Adrenal gland (tissue), 9 donors: ENCODE measurements at regions not wholly inside any gene's neighbourhood (a gene's known extent, or its start where the extent isn't known, plus 50 kb on each side); places are given as distances from the start of the nearest gene placed in this dataset.
"Not testable (repeated sequence)": the region's sequence is repeated elsewhere in the genome, so short reads cannot be mapped to it uniquely, and the experiment has no call there.

Experiments used
- DNase-seq, 7 donors: peaks; one replicate each; pipeline ENCODE4 v3.0.0-alpha.2; 2019 to 2020
- H3K27ac ChIP-seq, 5 donors: fragments of 200-600 bp; sonication (generic) in 4 of 5; 1 replicate in 3 of 5; 2 replicates in 2 of 5; pipeline versions ENCODE4 v1.5.1 to v1.8.0; 2016 to 2020; ENCODE audit warnings: mild to moderate bottlenecking in 1 of 5
- H3K27me3 ChIP-seq: fragments of 200-600 bp; 2 replicates; pipeline ENCODE4 v1.8.0; 2021
- H3K36me3 ChIP-seq, 2 donors: fragments of 200-600 bp; replicated peaks in 1 of 2; 1 replicate in 1 of 2; 2 replicates in 1 of 2; pipeline versions ENCODE4 v1.5.1 to v1.8.0; 2018 to 2022
- H3K4me1 ChIP-seq, 2 donors: fragments of 200-600 bp; replicated peaks in 1 of 2; 1 replicate in 1 of 2; 2 replicates in 1 of 2; pipeline versions ENCODE4 v1.5.1 to v1.8.0; 2018 to 2021
- H3K4me3 ChIP-seq, 4 donors: fragments of 200-600 bp; sonication (generic) in 3 of 4; one replicate each; pipeline ENCODE4 v1.5.1; 2016 to 2018
- H3K9me3 ChIP-seq, 3 donors: fragments of 200-600 bp; sonication (generic) in 1 of 3; replicated peaks in 1 of 3; 1 replicate in 2 of 3; 2 replicates in 1 of 3; pipeline versions ENCODE4 v1.5.1 to v1.8.0; 2016 to 2021
- POLR2A ChIP-seq, 2 donors: fragments of 450-650 bp; IDR thresholded peaks; one replicate each; pipeline ENCODE4 v1.6.1; 2017; ENCODE audit warnings: antibody characterized with exemption in 2 of 2, mild to moderate bottlenecking in 2 of 2, moderate library complexity in 1 of 2
- WGBS, 4 donors: extraction: QIAGEN DNeasy Blood & Tissue Kit in 2 of 4; methylation state at CpG; one replicate each; pipeline versions ENCODE4 v1.1.5 to v1.1.7; 2013 to 2017; 5-methylcytosine and 5-hydroxymethylcytosine counted together
- intact Hi-C, 2 donors: fragments of 100-400 bp; cut with DNase I; formaldehyde crosslinking; loops; one replicate each; pipeline versions ENCODE4 v1.14.1 to v1.15.0; 2022 to 2023
- TF ChIP-seq, protein P1 (sequence below), 6 experiments: fragments of 450-650 bp in 4 of 6; fragments of 200-600 bp in 2 of 6; sonication (generic) in 1 of 6; IDR thresholded peaks; 1 replicate in 5 of 6; 2 replicates in 1 of 6; pipeline versions ENCODE4 v1.5.1 to v1.8.0; 2016 to 2021; ENCODE audit warnings: antibody characterized with exemption in 6 of 6, mild to moderate bottlenecking in 2 of 6, moderate library complexity in 1 of 6
- donor health status: healthy with polysubstance abuse.
- donor health status: Bipolar disorder and iron deficiency.
- donor health status: DM: yes; HTN: yes; CAD: no.
- donor health status: DM: no; HTN: no; CAD: no.
- donor health status: DM: no; HTN: no; CAD: no.

- Histone ChIP-seq H3K4me3 (no peak overlapping the region), H3K36me3 (no peaks in the 10 kb centered on the region), H3K9me3 (no peaks in the 10 kb centered on the region), H3K4me1 (no peaks in the 10 kb centered on the region), H3K27ac (no peak overlapping the region), H3K27me3 (no peaks in the 10 kb centered on the region)
- DNase-seq: no peak
- no peak for TF ChIP-seq POLR2A (IDR thresholded peaks at IDR 0.05)
- TF ChIP-seq, protein P1, sequence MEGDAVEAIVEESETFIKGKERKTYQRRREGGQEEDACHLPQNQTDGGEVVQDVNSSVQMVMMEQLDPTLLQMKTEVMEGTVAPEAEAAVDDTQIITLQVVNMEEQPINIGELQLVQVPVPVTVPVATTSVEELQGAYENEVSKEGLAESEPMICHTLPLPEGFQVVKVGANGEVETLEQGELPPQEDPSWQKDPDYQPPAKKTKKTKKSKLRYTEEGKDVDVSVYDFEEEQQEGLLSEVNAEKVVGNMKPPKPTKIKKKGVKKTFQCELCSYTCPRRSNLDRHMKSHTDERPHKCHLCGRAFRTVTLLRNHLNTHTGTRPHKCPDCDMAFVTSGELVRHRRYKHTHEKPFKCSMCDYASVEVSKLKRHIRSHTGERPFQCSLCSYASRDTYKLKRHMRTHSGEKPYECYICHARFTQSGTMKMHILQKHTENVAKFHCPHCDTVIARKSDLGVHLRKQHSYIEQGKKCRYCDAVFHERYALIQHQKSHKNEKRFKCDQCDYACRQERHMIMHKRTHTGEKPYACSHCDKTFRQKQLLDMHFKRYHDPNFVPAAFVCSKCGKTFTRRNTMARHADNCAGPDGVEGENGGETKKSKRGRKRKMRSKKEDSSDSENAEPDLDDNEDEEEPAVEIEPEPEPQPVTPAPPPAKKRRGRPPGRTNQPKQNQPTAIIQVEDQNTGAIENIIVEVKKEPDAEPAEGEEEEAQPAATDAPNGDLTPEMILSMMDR (IDR thresholded peaks at IDR 0.05): no peak
- 67 to 85% (median 82%) methylated on average over 1 of the region's 1 CpG for WGBS, 4 donors
- intact Hi-C loops: no loop called here
Measured at GRCh38 chr5:44674461-44674860, 134.3 kb upstream of the MRPS30 start.

GRCh38 chr5:44668471-44668870 lies 140.3 kb upstream of the MRPS30 start:
- intact Hi-C loops, H3K36me3 ChIP-seq, H3K4me3 ChIP-seq, H3K27ac ChIP-seq, H3K4me1 ChIP-seq, H3K27me3 ChIP-seq, H3K9me3 ChIP-seq, DNase-seq: not testable (repeated sequence)
- WGBS, 4 donors: 88 to 94% (median 91%) methylated on average over 12 to 16 of the region's 16 CpGs

DNA sequence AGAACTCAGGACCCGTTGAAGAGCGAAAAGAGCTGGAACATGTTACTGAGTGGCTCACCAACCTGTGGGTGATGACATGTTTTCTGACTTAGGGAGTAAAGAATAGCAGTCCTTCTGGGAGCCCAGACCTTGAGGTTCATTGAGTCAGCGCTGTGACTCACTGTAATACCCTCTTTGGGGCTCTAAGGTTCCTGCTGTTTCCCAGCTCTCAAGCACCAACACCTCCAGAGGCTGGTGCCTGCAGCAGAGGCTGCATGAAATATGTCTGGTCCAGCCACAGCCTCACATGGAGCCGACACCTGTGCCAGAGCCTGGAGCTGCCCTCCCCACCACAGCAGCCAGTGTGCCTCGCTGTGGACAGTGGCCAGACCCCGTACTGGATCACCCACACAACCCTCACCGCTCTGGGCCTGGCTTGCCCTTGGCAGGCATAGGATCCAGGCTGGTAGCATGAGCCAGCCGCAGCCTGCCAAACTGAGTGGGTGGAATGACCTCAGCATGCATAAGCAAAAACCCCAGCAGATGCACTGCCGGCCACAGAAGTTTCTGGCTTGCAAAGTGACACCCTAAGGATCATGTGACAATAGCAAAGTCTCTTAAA lies 143.5 kb upstream of the MRPS30 start:
- H3K27ac ChIP-seq: no peak overlapping the region
- H3K9me3 ChIP-seq: no peaks in the 10 kb centered on the region
- H3K4me1 ChIP-seq: no peaks in the 10 kb centered on the region
- TF ChIP-seq POLR2A (IDR thresholded peaks at IDR 0.05): no peak
- TF ChIP-seq, protein P1 (IDR thresholded peaks at IDR 0.05): no peak
- H3K4me3 ChIP-seq: no peak overlapping the region
- no peaks in the 10 kb centered on the region for H3K27me3 ChIP-seq
- DNase-seq: no peak
- 72 to 89% (median 76%) methylated on average over 4 to 9 of the region's 9 CpGs for WGBS, 4 donors
- intact Hi-C loops: no loop called here
- H3K36me3 ChIP-seq: no peaks in the 10 kb centered on the region

- Histone ChIP-seq H3K9me3 (no peaks in the 10 kb centered on the region), H3K36me3 (no peaks in the 10 kb centered on the region), H3K4me3 (no peak overlapping the region), H3K4me1 (no peaks in the 10 kb centered on the region), H3K27ac (no peak overlapping the region), H3K27me3 (no peaks in the 10 kb centered on the region)
- WGBS, 4 donors: 59 to 87% (median 77%) methylated on average over 2 to 3 of the region's 3 CpGs
- intact Hi-C loops: no loop called here
- TF ChIP-seq POLR2A (IDR thresholded peaks at IDR 0.05): no peak
- TF ChIP-seq, protein P1 (IDR thresholded peaks at IDR 0.05): no peak
- DNase-seq: no peak
Measured at GRCh38 chr5:44664711-44665100, 144.0 kb upstream of the MRPS30 start.

DNA sequence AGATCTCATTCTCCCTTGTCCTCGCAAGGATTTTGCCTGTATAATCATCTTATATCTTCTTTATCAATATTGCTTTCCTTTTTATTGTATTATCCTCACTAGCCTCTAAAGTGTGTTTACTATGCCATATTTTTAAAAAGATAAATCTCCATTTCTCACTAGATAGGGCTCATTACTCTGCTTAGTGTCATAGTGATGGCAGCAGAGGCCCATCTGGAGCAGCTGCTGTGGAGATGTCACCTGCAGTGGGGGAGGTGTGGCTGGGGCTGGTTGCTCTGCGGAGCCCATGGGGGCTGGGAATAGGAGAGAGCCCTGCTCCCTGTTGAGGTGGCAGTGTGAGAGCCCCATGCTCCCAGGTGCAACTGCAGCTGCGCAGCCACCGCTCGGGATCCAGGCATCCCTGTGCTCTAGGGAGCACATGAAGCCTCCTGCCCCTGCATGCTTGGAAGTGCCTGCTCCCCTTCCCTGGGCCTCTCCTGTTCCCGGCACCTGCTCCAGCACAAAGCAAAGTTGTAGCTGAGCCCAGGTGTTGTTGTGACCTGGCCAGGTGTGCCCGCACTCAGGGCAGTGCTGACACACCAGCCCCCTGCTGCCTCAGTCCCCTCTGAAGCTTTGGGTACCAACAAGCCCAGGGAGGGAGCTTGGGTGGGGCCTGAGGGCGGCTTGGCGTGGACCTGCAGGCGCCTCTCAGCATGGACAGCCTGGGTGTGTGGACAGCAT lies 144.6 kb upstream of the MRPS30 start:
- no peaks in the 10 kb centered on the region for H3K9me3 ChIP-seq
- no peak for DNase-seq
- H3K36me3 ChIP-seq: no peaks in the 10 kb centered on the region
- H3K27ac ChIP-seq: no peak overlapping the region
- intact Hi-C loops: no loop called here
- TF ChIP-seq, protein P1 (IDR thresholded peaks at IDR 0.05): no peak
- TF ChIP-seq POLR2A (IDR thresholded peaks at IDR 0.05): no peak
- H3K27me3 ChIP-seq: no peaks in the 10 kb centered on the region
- 68 to 93% (median 87%) methylated on average over 2 to 10 of the region's 10 CpGs for WGBS, 4 donors
- H3K4me1 ChIP-seq: no peaks in the 10 kb centered on the region
- H3K4me3 ChIP-seq: no peak overlapping the region
